Activated T-helper 2 cell treated with anti-CD3 and anti-CD28 coated beads, Interferon-gamma antibody, Interleukin-2, Interleukin-4, amounts not matched to agents 10 μg/mL and 5 μg/mL and 100 μg/mL, durations not matched to agents 14 hours and 24 hours and 36 hours (primary cell): ENCODE measurements at regions not wholly inside any gene's neighbourhood (a gene's known extent, or its start where the extent isn't known, plus 50 kb on each side); places are given as distances from the start of the nearest gene placed in this dataset.

Experiments
- DNase-seq: peaks from one replicate; pipeline ENCODE4 v3.0.0; 2021; ENCODE audit warnings: low spot score
- H3K27ac Mint-ChIP-seq: one replicate; pipeline ENCODE4 v1.8.0; 2021; ENCODE audit warnings: mixed read lengths
- H3K27me3 Mint-ChIP-seq: one replicate; pipeline ENCODE4 v1.8.0; 2021; ENCODE audit warnings: low read depth, mixed read lengths
- H3K36me3 Mint-ChIP-seq: one replicate; pipeline ENCODE4 v1.8.0; 2021; ENCODE audit warnings: low read depth, mixed read lengths
- H3K4me1 Mint-ChIP-seq: one replicate; pipeline ENCODE4 v1.8.0; 2021; ENCODE audit warnings: low read depth, mixed read lengths
- H3K4me3 Mint-ChIP-seq: one replicate; pipeline ENCODE4 v1.8.0; 2021; ENCODE audit warnings: low read depth, mild to moderate bottlenecking, moderate library complexity, mixed read lengths
- H3K9me3 Mint-ChIP-seq: one replicate; pipeline ENCODE4 v1.8.0; 2021; ENCODE audit warnings: mixed read lengths
- intact Hi-C: fragments of 100-400 bp; cut with micrococcal nuclease; formaldehyde crosslinking; loops from one replicate; pipeline ENCODE4 v1.15.1; 2023

DNA sequence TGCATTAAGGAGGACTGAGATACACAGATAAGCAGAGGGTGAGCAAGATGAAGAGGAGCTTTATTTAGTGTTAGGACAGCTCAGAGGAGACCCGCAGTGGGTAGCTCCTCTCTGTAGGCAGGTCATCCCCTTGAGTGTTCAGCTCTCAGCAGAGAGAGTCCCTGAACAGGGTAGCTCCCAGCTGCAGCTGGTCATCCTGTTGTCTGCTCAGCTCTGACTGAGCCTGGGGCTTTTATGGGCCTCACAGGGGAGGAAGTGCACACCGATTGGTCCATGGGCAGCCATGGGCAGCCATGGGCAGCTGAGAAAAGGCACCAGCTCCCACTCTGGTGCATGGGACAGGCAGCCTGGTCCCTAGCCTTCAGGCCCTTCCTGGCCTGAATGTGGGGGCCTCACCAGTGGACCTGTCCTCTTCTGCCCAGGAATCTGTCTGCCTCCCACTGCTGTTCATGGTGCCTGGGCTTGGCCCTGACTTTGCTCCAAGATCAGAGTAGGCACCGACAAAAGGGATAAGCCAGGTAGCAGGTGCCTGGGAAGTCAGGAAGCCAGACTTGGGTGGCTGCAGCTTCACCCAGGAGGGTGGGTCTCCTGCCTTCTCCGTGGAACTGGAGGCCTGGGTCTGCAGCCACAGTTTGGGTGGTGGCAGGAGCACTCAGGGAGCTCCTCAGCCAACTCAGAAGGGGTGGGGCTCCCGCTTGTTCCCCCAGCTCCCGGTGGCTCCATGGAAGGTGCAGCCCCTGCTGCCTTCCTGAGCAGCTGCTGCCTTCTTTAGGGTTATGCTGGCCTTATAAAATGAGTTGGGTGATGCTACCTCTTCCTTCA lies 54.7 kb downstream of the MYEOV start:
- Mint-ChIP-seq H3K9me3 (peaks cover 5% of the 10 kb centered on the region), H3K27ac (no peak overlapping the region), H3K4me3 (no peak overlapping the region), H3K4me1 (peaks cover 7% of the 10 kb centered on the region), H3K36me3 (no peaks in the 10 kb centered on the region), H3K27me3 (peaks cover 7% of the 10 kb centered on the region)
- intact Hi-C loops: no loop called here
- DNase-seq: no peak

DNA sequence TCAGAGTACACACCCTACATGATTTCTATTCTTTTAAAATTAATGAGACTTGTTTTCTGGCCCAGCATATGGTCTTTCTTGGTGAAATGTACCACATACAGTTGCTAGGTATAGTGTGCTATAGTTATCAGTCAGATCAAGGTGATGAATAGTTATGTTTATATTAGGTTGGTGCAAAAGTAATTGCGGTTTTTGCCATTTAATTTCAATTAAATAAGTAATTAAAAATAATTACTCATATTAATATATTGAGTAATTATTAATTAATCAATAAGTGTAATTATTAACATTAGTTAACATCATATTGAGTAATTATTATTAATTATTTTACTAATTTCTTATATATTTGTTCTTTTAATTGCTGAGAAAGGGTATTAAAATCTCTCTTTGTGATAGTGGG lies 56.1 kb downstream of the MYEOV start:
- H3K36me3 Mint-ChIP-seq: no peaks in the 10 kb centered on the region
- H3K4me3 Mint-ChIP-seq: no peak overlapping the region
- H3K27me3 Mint-ChIP-seq: peaks cover 4% of the 10 kb centered on the region
- peaks cover 7% of the 10 kb centered on the region for H3K4me1 Mint-ChIP-seq
- DNase-seq: no peak
- no peak overlapping the region for H3K27ac Mint-ChIP-seq
- intact Hi-C loops: loop anchor here (5.0 kb wide), 1 partner anchor 53 kb away; no protein-coding TSS in a partner anchor
- H3K9me3 Mint-ChIP-seq: peaks cover 5% of the 10 kb centered on the region

DNA sequence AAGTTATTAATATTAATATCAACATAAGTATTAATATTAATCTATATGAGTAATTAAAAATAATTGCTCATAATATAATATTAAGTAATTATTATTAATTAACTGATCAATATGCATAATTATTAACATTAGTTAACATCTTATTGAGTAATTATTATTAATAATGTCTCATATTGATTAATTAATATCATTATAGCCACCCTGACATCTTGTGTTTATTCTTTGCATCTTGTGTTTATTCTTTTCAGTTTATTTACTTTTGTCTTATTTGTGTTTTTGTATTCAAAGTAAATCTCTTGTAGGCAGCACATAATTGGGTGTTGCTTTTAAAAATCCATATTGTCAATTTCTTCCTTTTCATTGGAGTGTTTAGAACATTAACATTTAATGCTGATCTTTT lies 56.6 kb downstream of the MYEOV start:
- H3K27me3 Mint-ChIP-seq: peaks cover 4% of the 10 kb centered on the region
- no peak overlapping the region for H3K4me3 Mint-ChIP-seq
- H3K9me3 Mint-ChIP-seq: peaks cover 5% of the 10 kb centered on the region
- no peaks in the 10 kb centered on the region for H3K36me3 Mint-ChIP-seq
- intact Hi-C loops: loop anchor here (5.0 kb wide), 1 partner anchor 53 kb away; no protein-coding TSS in a partner anchor
- no peak for DNase-seq
- no peak overlapping the region for H3K27ac Mint-ChIP-seq
- H3K4me1 Mint-ChIP-seq: peaks cover 7% of the 10 kb centered on the region

DNA sequence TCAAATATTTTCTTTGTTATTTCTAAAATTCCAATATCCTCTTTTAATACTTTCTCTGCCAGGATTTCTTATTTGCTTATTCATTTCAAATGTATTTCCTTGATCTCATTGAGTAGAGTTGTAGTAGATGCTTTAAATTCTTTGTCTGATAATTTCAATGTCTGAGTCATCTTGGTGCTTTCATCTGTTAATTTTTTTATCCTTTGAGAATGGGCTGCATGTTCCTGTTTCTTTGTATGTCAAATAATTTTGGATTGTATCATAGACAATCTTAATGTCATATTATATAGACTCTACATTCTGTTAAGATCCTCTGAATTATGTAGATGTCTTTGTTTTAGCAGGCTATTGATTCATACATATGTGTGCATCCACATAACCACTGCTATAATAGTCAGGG lies 57.5 kb downstream of the MYEOV start:
- Mint-ChIP-seq H3K36me3 (no peaks in the 10 kb centered on the region), H3K4me3 (no peak overlapping the region), H3K27ac (no peak overlapping the region), H3K27me3 (peaks cover under 1% of the 10 kb centered on the region), H3K9me3 (peaks cover 5% of the 10 kb centered on the region), H3K4me1 (peaks cover 7% of the 10 kb centered on the region)
- intact Hi-C loops: loop anchor here (5.0 kb wide), 1 partner anchor 54 kb away; no protein-coding TSS in a partner anchor
- DNase-seq: no peak

DNA sequence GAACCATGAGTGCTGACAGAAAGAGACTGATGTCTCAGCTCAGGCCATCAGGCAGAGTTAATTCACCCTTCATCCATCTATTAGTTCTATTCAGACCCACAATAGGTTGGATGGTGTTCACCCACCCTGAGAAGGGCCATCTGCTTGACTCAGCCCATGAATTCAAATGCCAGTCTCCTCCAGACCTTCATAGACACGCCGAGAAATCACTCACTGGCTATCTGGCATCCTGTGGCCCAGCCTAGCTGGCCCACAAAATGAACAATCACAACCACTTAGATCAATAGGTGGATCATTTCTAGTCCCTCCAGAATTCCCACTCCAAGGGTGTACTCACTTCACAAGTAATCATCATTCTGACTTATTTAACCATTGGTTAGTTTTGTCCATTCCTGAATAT lies 58.2 kb downstream of the MYEOV start:
- no peak for DNase-seq
- intact Hi-C loops: loop anchor here (5.0 kb wide), 1 partner anchor 55 kb away; no protein-coding TSS in a partner anchor
- Mint-ChIP-seq H3K36me3 (no peaks in the 10 kb centered on the region), H3K4me3 (no peak overlapping the region), H3K4me1 (peaks cover 7% of the 10 kb centered on the region), H3K9me3 (peaks cover 5% of the 10 kb centered on the region), H3K27ac (no peak overlapping the region), H3K27me3 (no peaks in the 10 kb centered on the region)

DNA sequence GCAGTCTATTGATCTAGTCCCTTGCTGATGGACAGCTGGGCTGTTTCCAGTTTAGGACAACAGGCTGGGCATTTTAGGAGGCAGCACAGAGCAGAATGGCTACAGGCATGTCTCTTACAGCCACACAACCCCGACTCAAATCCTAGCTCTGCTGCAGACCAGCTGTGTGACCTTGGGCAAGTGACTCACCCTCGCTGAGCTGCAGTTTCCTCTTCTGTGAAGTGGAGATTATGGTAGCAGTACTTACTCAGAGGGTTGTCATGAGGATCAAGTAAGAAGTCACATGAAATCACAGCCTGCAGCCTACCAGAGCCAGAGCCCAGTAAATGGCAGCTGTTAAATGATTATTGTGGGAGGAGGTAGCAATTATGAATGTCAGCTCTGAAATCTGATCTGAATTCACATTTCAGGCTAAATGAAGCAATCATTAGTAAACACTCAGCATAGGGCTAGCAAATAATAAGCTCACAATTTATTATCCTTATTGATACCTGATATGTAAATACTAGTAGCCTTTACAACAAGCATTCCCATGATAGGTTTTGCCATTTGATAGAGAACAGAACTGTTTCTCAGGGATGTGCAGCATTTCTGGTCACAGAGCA lies 58.9 kb downstream of the MYEOV start:
- no peak for DNase-seq
- no peaks in the 10 kb centered on the region for H3K36me3 Mint-ChIP-seq
- peaks cover 7% of the 10 kb centered on the region for H3K4me1 Mint-ChIP-seq
- peaks cover 5% of the 10 kb centered on the region for H3K9me3 Mint-ChIP-seq
- intact Hi-C loops: loop anchor here (5.0 kb wide), 1 partner anchor 56 kb away; no protein-coding TSS in a partner anchor
- no peak overlapping the region for H3K27ac Mint-ChIP-seq
- no peak overlapping the region for H3K4me3 Mint-ChIP-seq
- H3K27me3 Mint-ChIP-seq: no peaks in the 10 kb centered on the region

DNA sequence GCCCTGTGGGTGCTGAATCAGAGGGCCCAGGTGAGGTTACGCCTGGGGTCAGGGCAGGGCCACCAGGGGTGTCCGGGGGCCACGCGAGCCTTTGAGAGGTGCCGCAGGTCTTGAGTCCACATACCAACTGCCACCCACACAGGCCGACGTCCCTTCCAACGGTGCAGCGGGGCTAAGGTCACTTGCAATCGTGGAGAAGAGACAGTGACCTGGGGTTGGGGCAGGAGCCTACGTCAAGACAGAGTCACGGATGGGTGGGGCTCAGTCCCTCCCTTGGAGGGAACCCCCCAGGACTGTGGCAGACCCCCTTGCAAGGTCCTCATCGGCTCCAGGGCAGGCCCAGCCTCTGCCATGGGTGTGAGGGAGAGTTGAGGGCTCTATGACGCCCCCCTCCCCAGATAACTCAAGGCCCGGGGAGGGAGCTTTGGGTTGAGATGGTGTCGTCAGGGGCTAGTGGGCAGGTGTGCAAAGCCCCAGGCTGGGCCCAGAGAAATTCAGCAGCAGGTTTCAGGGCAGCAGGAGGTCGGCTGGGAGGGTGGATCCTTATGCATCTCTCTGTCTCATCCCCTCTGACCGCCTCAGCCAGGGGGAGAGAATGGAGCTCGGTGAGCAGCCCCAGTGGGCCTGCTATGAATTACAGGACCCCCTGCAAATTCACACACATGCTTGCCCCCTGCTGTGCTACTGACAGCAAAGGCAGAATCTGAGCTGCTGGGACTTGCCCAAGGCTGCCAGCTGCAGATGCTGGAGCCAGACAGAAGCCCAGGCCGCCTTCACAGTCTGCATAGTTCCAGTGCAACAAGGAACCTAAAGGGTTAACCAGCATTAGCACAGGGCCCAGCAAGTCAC lies 60.0 kb downstream of the MYEOV start:
- no peak for DNase-seq
- H3K4me1 Mint-ChIP-seq: peaks cover 7% of the 10 kb centered on the region
- intact Hi-C loops: loop anchor here (5.0 kb wide), 1 partner anchor 57 kb away; no protein-coding TSS in a partner anchor

DNA sequence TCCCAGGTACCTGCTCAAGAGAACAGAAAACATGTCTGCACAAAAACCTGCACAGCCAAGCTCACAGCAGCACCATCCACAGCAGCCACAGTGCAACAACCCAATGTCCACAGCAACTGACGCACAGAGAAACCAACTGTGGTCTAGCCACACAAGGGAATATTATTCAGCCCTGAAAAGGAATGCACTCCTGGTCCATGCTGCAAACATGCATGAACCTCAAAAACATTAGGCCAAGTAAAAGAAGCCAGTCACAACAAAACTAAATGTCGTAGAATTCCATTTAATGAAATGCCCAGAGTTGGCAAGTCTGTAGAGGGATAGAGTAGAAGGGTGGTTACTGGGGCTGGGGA lies 60.6 kb downstream of the MYEOV start:
- Mint-ChIP-seq H3K36me3 (no peaks in the 10 kb centered on the region), H3K9me3 (peaks cover 3% of the 10 kb centered on the region), H3K4me1 (peaks cover 7% of the 10 kb centered on the region), H3K27me3 (no peaks in the 10 kb centered on the region), H3K27ac (no peak overlapping the region), H3K4me3 (no peak overlapping the region)
- intact Hi-C loops: loop anchor here (5.0 kb wide), 1 partner anchor 57 kb away; no protein-coding TSS in a partner anchor
- no peak for DNase-seq

More for the DNA sequence above, 60.0 kb downstream of the MYEOV start:
- Mint-ChIP-seq H3K4me3 (no peak overlapping the region), H3K27me3 (no peaks in the 10 kb centered on the region), H3K9me3 (peaks cover 5% of the 10 kb centered on the region), H3K36me3 (no peaks in the 10 kb centered on the region), H3K27ac (no peak overlapping the region)

DNA sequence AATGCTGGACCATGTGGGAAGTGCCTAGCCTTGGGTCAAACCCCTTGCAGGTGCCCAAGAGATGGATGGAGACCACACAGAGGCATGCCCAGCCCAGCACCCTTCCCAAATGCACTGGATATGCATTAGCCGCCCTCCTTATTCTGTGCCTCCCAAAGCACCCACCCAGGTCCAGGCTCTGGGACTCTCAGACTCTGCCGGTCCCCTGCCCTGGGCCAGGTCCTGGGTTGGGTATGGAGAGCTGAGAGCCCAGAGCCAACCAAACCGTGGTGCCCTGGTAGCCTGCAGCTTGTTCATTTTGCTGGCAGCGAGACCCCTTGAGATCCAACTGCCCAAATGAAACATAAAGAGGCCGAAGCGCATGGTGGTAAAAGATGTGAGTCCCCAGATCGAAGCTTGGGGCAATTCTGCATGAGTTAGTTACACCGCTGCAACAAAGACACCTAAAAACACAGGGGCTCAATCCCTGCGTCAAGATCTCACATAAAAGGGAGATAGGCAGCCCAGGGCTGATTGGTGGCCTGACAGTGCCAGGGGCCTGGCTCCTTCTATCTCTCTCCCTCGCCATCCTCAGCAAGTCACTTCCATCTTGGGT lies 61.5 kb downstream of the MYEOV start:
- intact Hi-C loops: no loop called here
- DNase-seq: no peak
- Mint-ChIP-seq H3K27me3 (no peaks in the 10 kb centered on the region), H3K9me3 (no peaks in the 10 kb centered on the region), H3K4me3 (no peak overlapping the region), H3K4me1 (peaks cover 7% of the 10 kb centered on the region), H3K36me3 (no peaks in the 10 kb centered on the region), H3K27ac (no peak overlapping the region)

DNA sequence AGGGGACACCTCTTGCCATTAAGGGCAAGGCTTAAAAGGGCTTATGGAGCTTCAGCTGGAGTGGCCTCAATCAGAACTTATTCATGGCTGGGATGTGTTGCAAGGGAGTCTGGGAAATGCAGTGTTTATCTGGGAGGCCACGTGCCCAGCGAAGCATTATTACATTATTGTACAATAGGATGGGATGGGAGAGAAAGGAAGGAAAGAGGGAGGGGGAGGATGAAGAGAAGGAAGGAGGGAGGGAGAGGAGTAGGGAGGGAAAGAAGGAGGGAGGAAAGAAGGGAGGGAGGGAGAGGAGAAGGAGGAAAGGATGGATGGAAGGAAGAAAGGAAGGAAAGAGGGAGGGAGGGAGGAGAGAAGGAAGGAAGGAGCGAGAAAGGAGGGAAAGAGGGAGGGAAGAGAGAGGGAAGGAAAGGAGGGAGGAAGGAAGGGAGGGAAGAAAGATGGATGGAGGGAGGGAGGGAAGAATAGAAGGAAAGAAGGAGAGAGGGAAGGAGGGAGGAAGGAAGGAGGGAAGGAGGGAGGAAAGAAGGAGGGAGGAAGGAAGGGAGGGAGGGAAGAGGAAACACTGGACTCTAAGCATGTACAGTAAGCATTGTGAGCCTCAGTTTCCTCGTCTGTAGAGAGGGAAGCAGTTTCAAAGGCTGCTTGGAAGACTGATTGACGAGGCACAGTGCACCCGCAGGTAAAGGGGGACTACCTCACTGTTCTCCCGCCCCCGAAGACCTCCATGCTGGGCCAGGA lies 62.2 kb downstream of the MYEOV start:
- H3K36me3 Mint-ChIP-seq: no peaks in the 10 kb centered on the region
- H3K4me1 Mint-ChIP-seq: peaks cover 7% of the 10 kb centered on the region
- H3K27me3 Mint-ChIP-seq: no peaks in the 10 kb centered on the region
- no peak for DNase-seq
- H3K27ac Mint-ChIP-seq: no peak overlapping the region
- no peak overlapping the region for H3K4me3 Mint-ChIP-seq
- intact Hi-C loops: no loop called here
- no peaks in the 10 kb centered on the region for H3K9me3 Mint-ChIP-seq

DNA sequence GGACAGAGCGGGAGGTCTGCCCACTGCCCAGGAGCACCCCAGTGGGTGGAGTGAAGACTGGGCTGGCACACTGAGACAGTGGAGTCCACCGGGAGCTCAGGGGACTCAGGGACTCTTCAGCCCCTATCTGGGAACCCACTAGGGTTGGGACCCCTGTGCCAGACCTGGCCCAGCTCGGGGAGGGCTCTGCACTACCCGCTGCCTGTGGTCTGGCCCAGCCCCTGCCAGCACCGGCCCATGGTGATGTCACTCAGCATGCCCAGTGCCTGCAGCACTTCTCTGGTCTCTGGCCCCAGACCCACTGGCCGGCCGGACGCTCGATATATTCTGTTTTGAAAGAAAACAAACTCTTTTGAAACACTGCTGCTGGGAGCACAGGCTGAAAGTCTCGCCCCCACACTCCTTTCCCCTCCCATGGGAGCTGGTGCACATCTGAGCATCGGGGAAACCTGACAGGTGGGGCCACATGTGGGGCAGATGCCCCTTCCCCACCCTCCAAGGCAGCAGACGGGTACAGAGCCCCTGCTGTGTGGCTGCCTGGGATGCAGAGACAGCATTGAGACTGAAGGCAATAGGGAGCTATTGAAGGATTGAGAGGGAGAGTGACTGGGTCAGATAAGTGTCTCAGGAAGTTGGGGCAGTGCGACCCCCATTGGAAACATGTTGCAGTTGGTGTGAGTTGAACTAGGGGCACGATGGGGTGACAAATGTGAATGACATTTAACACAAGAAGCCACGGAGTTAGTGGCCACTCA lies 62.9 kb downstream of the MYEOV start:
- Mint-ChIP-seq H3K27ac (no peak overlapping the region), H3K36me3 (no peaks in the 10 kb centered on the region), H3K27me3 (peaks cover 1% of the 10 kb centered on the region), H3K4me1 (peaks cover 8% of the 10 kb centered on the region), H3K4me3 (no peak overlapping the region), H3K9me3 (no peaks in the 10 kb centered on the region)
- intact Hi-C loops: no loop called here
- no peak for DNase-seq
